SK-N-MC (cell line): ENCODE measurements at regions not wholly inside any gene's neighbourhood (a gene's known extent, or its start where the extent isn't known, plus 50 kb on each side); places are given as distances from the start of the nearest gene placed in this dataset.

Experiments
- EZH2 ChIP-seq: fragments of 200-600 bp; sonication (generic); IDR thresholded peaks from one replicate; pipeline ENCODE4 v1.6.1; 2017; ENCODE audit warnings: antibody characterized with exemption
- FOXP2 ChIP-seq: optimal IDR thresholded peaks from 2 replicates; pipeline ENCODE3; 2011; ENCODE audit warnings: mild to moderate bottlenecking, moderate library complexity; ENCODE audit not compliant: insufficient read depth; ENCODE audit errors: extremely low read length, control extremely low read depth
- POLR2AphosphoS5 ChIP-seq: IDR thresholded peaks from 2 replicates; pipeline ENCODE4 v1.6.1; 2012; ENCODE audit warnings: mild to moderate bottlenecking, low read depth, low read length, borderline replicate concordance

- TF ChIP-seq POLR2AphosphoS5 (no peak), EZH2 (no peak), FOXP2 (no peak)
Measured at GRCh38 chr2:193523662-193524061, 1328.9 kb upstream of the TMEFF2 start.
